ENCODE measurements at regions not wholly inside any gene's neighbourhood (a gene's known extent, or its start where the extent isn't known, plus 50 kb on each side); places are given as distances from the start of the nearest gene placed in this dataset.

GRCh38 chr12:103247531-103247930 is 248.2 kb downstream of the C12orf42 start:
- no peak for TF ChIP-seq JUND (IDR thresholded peaks at IDR 0.05; ENCODE audit: low read depth)
- DNase-seq (ENCODE audit: low read depth in 1 of 2, low spot score in 1 of 2): no peak
- in situ Hi-C loops (cut with HindIII; ENCODE audit: low pct_unique_long_range_greater_than_20kb, low sequenced_read_pairs): no loop called here

- no peak for TF ChIP-seq JUND (IDR thresholded peaks at IDR 0.05; ENCODE audit: low read depth)
- DNase-seq (ENCODE audit: low read depth in 1 of 2, low spot score in 1 of 2): peak in 1 of 2 experiments; percentile 23
- in situ Hi-C loops (cut with HindIII; ENCODE audit: low pct_unique_long_range_greater_than_20kb, low sequenced_read_pairs): no loop called here
Measured at GRCh38 chr12:103249607-103250006, 246.2 kb downstream of the C12orf42 start.

GRCh38 chr12:103250487-103250886 is 245.3 kb downstream of the C12orf42 start:
- in situ Hi-C loops (cut with HindIII; ENCODE audit: low pct_unique_long_range_greater_than_20kb, low sequenced_read_pairs): no loop called here
- DNase-seq (ENCODE audit: low read depth in 1 of 2, low spot score in 1 of 2): no peak
- no peak for TF ChIP-seq JUND (IDR thresholded peaks at IDR 0.05; ENCODE audit: low read depth)
